HCT116 (cell line): ENCODE measurements at regions not wholly inside any gene's neighbourhood (a gene's known extent, or its start where the extent isn't known, plus 50 kb on each side); places are given as distances from the start of the nearest gene placed in this dataset.

ENCODE experiments used
- ATAC-seq: fragments of 200-7000 bp; cut with Tn5 transposase; 2 replicates; pipeline ENCODE4 v1.9.1; 2020; ENCODE audit warnings: mild to moderate bottlenecking, moderate library complexity
- BruUV-seq: library from RNA; stranded (reverse); fragments of 400-500 nt; replicated peaks from 2 replicates; lab custom pipeline; 2021; lab: Mats Ljungman, UMichigan
- CTCF ChIA-PET: fragments of 300-600 bp; sonication (Branson Sonifier 250); formaldehyde crosslinking; loops from one replicate; lab custom pipeline; 2021; ENCODE audit warnings: antibody characterized with exemption; lab: Charles Lee
- POLR2A ChIA-PET: fragments of 300-600, 350-600 bp; sonication (Branson Sonifier 250); formaldehyde crosslinking; loops from one replicate; lab custom pipeline; 2021; ENCODE audit warnings: antibody characterized with exemption; lab: Charles Lee
- RAD21 ChIA-PET, 2 experiments: fragments of 300-600 bp; sonication (Branson Sonifier 250); formaldehyde crosslinking; loops; one replicate each; lab custom pipeline; 2023; ENCODE audit warnings: low total read pairs in 2 of 2; ENCODE audit not compliant: uncharacterized antibody in 2 of 2, unreplicated experiment in 2 of 2, low non-redundant PET in 1 of 2; lab: Charles Lee
- DNase-seq: peaks from one replicate; pipeline ENCODE4 v3.0.0-alpha.2; 2010; ENCODE audit warnings: low read depth, low spot score
- H2AFZ ChIP-seq: fragments of 200-600 bp; shearing (Covaris generic), sonication (generic); 2 replicates; pipeline ENCODE4 v1.6.1; 2017; ENCODE audit warnings: low read depth, mixed run types, mixed read lengths, antibody characterized with exemption, low read length; ENCODE audit not compliant: poor library complexity, severe bottlenecking
- H3K27ac ChIP-seq: 2 replicates; pipeline ENCODE4 v1.5.1; 2012; ENCODE audit warnings: low read depth, low read length
- H3K27me3 ChIP-seq: fragments of 200-600 bp; sonication (generic); 2 replicates; pipeline ENCODE4 v1.6.1; 2016; ENCODE audit warnings: mixed run types, low read length, mixed read lengths; ENCODE audit not compliant: insufficient read depth
- H3K36me3 ChIP-seq, 2 experiments: fragments of 200-500 bp in 1 of 2; fragments of 200-600 bp in 1 of 2; sonication (Bioruptor generic) in 1 of 2; sonication (generic) in 1 of 2; 2 replicates each; pipeline versions ENCODE4 v1.5.1 to v1.6.1; 2014 to 2016; ENCODE audit warnings: low read length in 2 of 2, inconsistent platforms in 1 of 2, mixed read lengths in 1 of 2, mixed run types in 1 of 2; ENCODE audit not compliant: insufficient read depth in 2 of 2, control insufficient read depth in 1 of 2
- H3K4me1 ChIP-seq, 2 experiments: fragments of 200-600 bp in 1 of 2; sonication (generic) in 1 of 2; 2 replicates each; pipeline versions ENCODE4 v1.5.1 to v1.6.1; 2012 to 2017; ENCODE audit warnings: low read length in 2 of 2, inconsistent platforms in 1 of 2, mild to moderate bottlenecking in 1 of 2, mixed read lengths in 1 of 2, mixed run types in 1 of 2, moderate library complexity in 1 of 2; ENCODE audit not compliant: insufficient read depth in 2 of 2, control insufficient read depth in 1 of 2
- H3K4me2 ChIP-seq: fragments of 200-600 bp; sonication (generic); 2 replicates; pipeline ENCODE4 v1.6.1; 2017; ENCODE audit warnings: mixed run types, low read length, mixed read lengths
- H3K4me3 ChIP-seq, 2 experiments: fragments of 200-600 bp in 1 of 2; sonication (generic) in 1 of 2; replicated peaks in 1 of 2; 2 replicates each; pipeline ENCODE4 v1.5.1; 2011 to 2016; ENCODE audit warnings: low read length in 2 of 2, control low read depth in 1 of 2, low read depth in 1 of 2, mild to moderate bottlenecking in 1 of 2, mixed read lengths in 1 of 2, mixed run types in 1 of 2
- H3K79me2 ChIP-seq: fragments of 200-600 bp; sonication (generic); 2 replicates; pipeline ENCODE4 v1.6.1; 2017; ENCODE audit warnings: mild to moderate bottlenecking, mixed run types, low read length, moderate library complexity, mixed read lengths; ENCODE audit not compliant: insufficient read depth
- H3K9ac ChIP-seq: fragments of 200-600 bp; sonication (generic); 2 replicates; pipeline ENCODE4 v1.6.1; 2016; ENCODE audit warnings: low read length, mixed read lengths
- H3K9me2 ChIP-seq: fragments of 200-600 bp; sonication (generic), shearing (Covaris generic); 2 replicates; pipeline ENCODE4 v1.6.1; 2017; ENCODE audit warnings: mixed run types, mild to moderate bottlenecking, moderate library complexity; ENCODE audit not compliant: insufficient read depth
- H3K9me3 ChIP-seq, 2 experiments: fragments of 200-500 bp in 1 of 2; fragments of 200-600 bp in 1 of 2; sonication (Bioruptor generic) in 1 of 2; sonication (generic) in 1 of 2; 2 replicates each; pipeline ENCODE4 v1.6.1; 2014 to 2017; ENCODE audit warnings: low read length in 2 of 2, mixed read lengths in 2 of 2, inconsistent platforms in 1 of 2, low read depth in 1 of 2, mild to moderate bottlenecking in 1 of 2, mixed run types in 1 of 2, moderate library complexity in 1 of 2; ENCODE audit not compliant: control insufficient read depth in 1 of 2, insufficient read depth in 1 of 2
- H4K20me1 ChIP-seq: fragments of 200-600 bp; sonication (generic), shearing (Covaris generic); 2 replicates; pipeline ENCODE4 v1.6.1; 2017; ENCODE audit warnings: mixed run types, mild to moderate bottlenecking, moderate library complexity; ENCODE audit not compliant: insufficient read depth
- CEBPB ChIP-seq: IDR thresholded peaks from 2 replicates; pipeline ENCODE4 v1.6.1; 2012; ENCODE audit warnings: low read depth
- CTCF ChIP-seq, 3 experiments: fragments of 200-600 bp in 1 of 3; sonication (generic) in 1 of 3; IDR thresholded peaks in 2 of 3; conservative IDR thresholded peaks in 1 of 3; 2 replicates each; pipeline ENCODE4 v1.5.1; 2012 to 2017; ENCODE audit warnings: low read depth in 2 of 3, low read length in 2 of 3, antibody characterized with exemption in 1 of 3, borderline replicate concordance in 1 of 3, control low read depth in 1 of 3, mild to moderate bottlenecking in 1 of 3, mixed read lengths in 1 of 3, mixed run types in 1 of 3, moderate library complexity in 1 of 3; ENCODE audit not compliant: insufficient read depth in 1 of 3
- EGR1 ChIP-seq: IDR thresholded peaks from 2 replicates; pipeline ENCODE4 v1.6.1; 2012; ENCODE audit warnings: low read depth
- ELF1 ChIP-seq: IDR thresholded peaks from 2 replicates; pipeline ENCODE4 v1.6.1; 2012; ENCODE audit warnings: low read depth, borderline replicate concordance
- JUND ChIP-seq: IDR thresholded peaks from 2 replicates; pipeline ENCODE4 v1.6.1; 2012
- POLR2A ChIP-seq: IDR thresholded peaks from 2 replicates; pipeline ENCODE4 v1.7.0; 2011; ENCODE audit warnings: borderline replicate concordance; ENCODE audit not compliant: insufficient read depth, insufficient read length; ENCODE audit errors: extremely low read depth
- RAD21 ChIP-seq: IDR thresholded peaks from 2 replicates; pipeline ENCODE4 v1.6.1; 2012; ENCODE audit warnings: low read depth, mild to moderate bottlenecking
- REST ChIP-seq: IDR thresholded peaks from 2 replicates; pipeline ENCODE4 v1.6.1; 2012; ENCODE audit warnings: low read depth
- SIN3A ChIP-seq: IDR thresholded peaks from 2 replicates; pipeline ENCODE4 v1.6.1; 2012; ENCODE audit warnings: low read depth
- SP1 ChIP-seq: IDR thresholded peaks from 2 replicates; pipeline ENCODE4 v1.6.1; 2012; ENCODE audit warnings: low read depth
- TCF7L2 ChIP-seq: IDR thresholded peaks from 2 replicates; pipeline ENCODE4 v1.7.0; 2011; ENCODE audit warnings: borderline replicate concordance, inconsistent platforms; ENCODE audit not compliant: insufficient read depth, insufficient read length; ENCODE audit errors: extremely low read depth
- YY1 ChIP-seq: IDR thresholded peaks from 2 replicates; pipeline ENCODE4 v1.6.1; 2011; ENCODE audit warnings: low read length, low read depth, moderate library complexity, mild to moderate bottlenecking; ENCODE audit not compliant: insufficient replicate concordance; ENCODE audit errors: extremely low read depth
- ZNF274 ChIP-seq: fragments of 200-500 bp; sonication (Bioruptor generic); IDR thresholded peaks from 2 replicates; pipeline ENCODE4 v1.6.1; 2014; ENCODE audit warnings: mild to moderate bottlenecking, low read depth, low read length, inconsistent platforms
- intact Hi-C: fragments of 100-400 bp; cut with micrococcal nuclease; formaldehyde crosslinking; loops from 2 replicates; pipeline ENCODE4 v1.10.0; 2022

DNA sequence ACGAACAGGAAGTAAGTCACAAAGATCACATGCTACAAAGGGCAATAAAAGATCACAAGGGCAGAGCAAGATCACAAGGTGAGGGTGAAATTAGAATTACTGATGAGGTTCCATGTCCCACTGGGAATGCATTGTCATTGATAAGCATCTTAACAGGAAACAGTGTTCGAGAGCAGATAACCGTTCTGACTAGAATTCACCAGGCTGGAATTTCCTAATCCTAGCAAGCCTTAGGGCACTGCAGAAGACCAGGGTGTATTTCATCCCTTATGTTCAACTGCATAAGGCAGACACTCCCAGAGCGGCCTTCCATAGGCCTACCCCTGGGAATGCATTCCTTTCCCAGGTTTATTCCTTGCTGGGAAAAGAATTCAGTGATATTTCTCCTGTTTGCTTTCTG is 980.6 kb upstream of the LCORL start (continued):
- TF ChIP-seq TCF7L2 (no peak), SIN3A (no peak), RAD21 (no peak), SP1 (no peak), REST (no peak)

- Histone ChIP-seq H3K9me2 (no peaks in the 10 kb centered on the region), H3K9me3 (peaks cover 0 to 4% of the 10 kb centered on the region in 2 experiments; a peak in 1 of 4 replicates), H4K20me1 (no peaks in the 10 kb centered on the region), H3K79me2 (no peaks in the 10 kb centered on the region), H3K4me2 (no peak overlapping the region), H3K27ac (no peak overlapping the region), H3K27me3 (no peaks in the 10 kb centered on the region), H3K9ac (no peak overlapping the region), H3K4me3 (no peak overlapping the region)
- no TSS peak for BruUV-seq
- POLR2A ChIA-PET = no interaction called here
- ATAC-seq (no peak), DNase-seq (no peak)
- TF ChIP-seq CTCF (IDR thresholded peaks at IDR 0.05 in 2 of 3, conservative IDR thresholded peaks at IDR 0.05 in 1 of 3; ENCODE audit: borderline replicate concordance in 1 of 3, insufficient read depth in 1 of 3, low read depth in 2 of 3, low read length in 2 of 3) (no peak), CEBPB (no peak), TCF7L2 (no peak), JUND (no peak), ELF1 (no peak), POLR2A (no peak), EGR1 (no peak), YY1 (no peak), ZNF274 (no peak)
- TF ChIP-seq, all 23 proteins: peak for 0
- Histone ChIP-seq H3K4me1 (no peaks in the 10 kb centered on the region), H3K36me3 (no peaks in the 10 kb centered on the region), H2AFZ (no peak overlapping the region)
- intact Hi-C loops = no loop called here
- ChIA-PET CTCF (no interaction called here), RAD21 (no interaction called here)
Measured at GRCh38 chr4:18999595-18999994, 978.0 kb upstream of the LCORL start.
